ENCODE measurements at regions not wholly inside any gene's neighbourhood (a gene's known extent, or its start where the extent isn't known, plus 50 kb on each side); places are given as distances from the start of the nearest gene placed in this dataset.

GRCh38 chr2:152971685-152972084 lies 253.3 kb downstream of the ARL6IP6 start:
- TF ChIP-seq, protein P1, sequence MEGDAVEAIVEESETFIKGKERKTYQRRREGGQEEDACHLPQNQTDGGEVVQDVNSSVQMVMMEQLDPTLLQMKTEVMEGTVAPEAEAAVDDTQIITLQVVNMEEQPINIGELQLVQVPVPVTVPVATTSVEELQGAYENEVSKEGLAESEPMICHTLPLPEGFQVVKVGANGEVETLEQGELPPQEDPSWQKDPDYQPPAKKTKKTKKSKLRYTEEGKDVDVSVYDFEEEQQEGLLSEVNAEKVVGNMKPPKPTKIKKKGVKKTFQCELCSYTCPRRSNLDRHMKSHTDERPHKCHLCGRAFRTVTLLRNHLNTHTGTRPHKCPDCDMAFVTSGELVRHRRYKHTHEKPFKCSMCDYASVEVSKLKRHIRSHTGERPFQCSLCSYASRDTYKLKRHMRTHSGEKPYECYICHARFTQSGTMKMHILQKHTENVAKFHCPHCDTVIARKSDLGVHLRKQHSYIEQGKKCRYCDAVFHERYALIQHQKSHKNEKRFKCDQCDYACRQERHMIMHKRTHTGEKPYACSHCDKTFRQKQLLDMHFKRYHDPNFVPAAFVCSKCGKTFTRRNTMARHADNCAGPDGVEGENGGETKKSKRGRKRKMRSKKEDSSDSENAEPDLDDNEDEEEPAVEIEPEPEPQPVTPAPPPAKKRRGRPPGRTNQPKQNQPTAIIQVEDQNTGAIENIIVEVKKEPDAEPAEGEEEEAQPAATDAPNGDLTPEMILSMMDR (IDR thresholded peaks at IDR 0.05; ENCODE audit: borderline replicate concordance, extremely low read depth, low read length, poor library complexity, severe bottlenecking) = no peak
- no peak for TF ChIP-seq EZH2 (IDR thresholded peaks at IDR 0.05; ENCODE audit: borderline replicate concordance, low read depth, low read length, severe bottlenecking)

Measured in DND-41 (cell line).